GM12878 (cell line): ENCODE measurements at regions not wholly inside any gene's neighbourhood (a gene's known extent, or its start where the extent isn't known, plus 50 kb on each side); places are given as distances from the start of the nearest gene placed in this dataset.

Experiments used
- ATAC-seq: fragments of 200-7000 bp; cut with Tn5 transposase; 3 replicates; pipeline ENCODE4 v1.9.1; 2020; ENCODE audit warnings: mild to moderate bottlenecking, moderate library complexity
- BruUV-seq: library from RNA; stranded (reverse); fragments of 400-500 nt; replicated peaks from 2 replicates; lab custom pipeline; 2021; lab: Mats Ljungman, UMichigan
- CTCF ChIA-PET: fragments of 300-600 bp; sonication (Branson Sonifier 250); formaldehyde crosslinking; extraction: SDS; loops from one replicate; lab custom pipeline; 2021; ENCODE audit warnings: inconsistent platforms; lab: Yijun Ruan, JAX
- POLR2A ChIA-PET: fragments of 350-600 bp; formaldehyde crosslinking; extraction: SDS; loops from one replicate; lab custom pipeline; 2021; ENCODE audit warnings: inconsistent platforms; lab: Charles Lee
- RAD21 ChIA-PET: fragments of 300-600 bp; sonication (Branson Sonifier 250); formaldehyde crosslinking; loops from one replicate; lab custom pipeline; 2023; ENCODE audit warnings: antibody characterized with exemption; ENCODE audit not compliant: unreplicated experiment; lab: Charles Lee
- SMC1A ChIA-PET: fragments of 300-600 bp; sonication (Branson Sonifier 250); formaldehyde crosslinking; loops from one replicate; lab custom pipeline; 2023; ENCODE audit not compliant: unreplicated experiment, uncharacterized antibody; lab: Charles Lee
- DNase-seq: peaks from one replicate; pipeline ENCODE4 v3.0.0-alpha.2; 2011; ENCODE audit warnings: low read depth, low spot score
- FAIRE-seq: peaks from 3 replicates; lab custom pipeline; 2011; peaks lifted over from hg19 to GRCh38; lab: Jason Lieb, UNC
- H2AFZ ChIP-seq: 2 replicates; pipeline ENCODE4 v1.6.0; 2011; ENCODE audit warnings: low read depth, low read length, control low read depth; ENCODE audit not compliant: control insufficient read depth
- H3K27ac ChIP-seq: 2 replicates; pipeline ENCODE4 v1.5.1; 2011; ENCODE audit warnings: control low read depth; ENCODE audit not compliant: control insufficient read depth, insufficient read depth
- H3K27me3 ChIP-seq, 2 experiments: replicated peaks in 1 of 2; 2 replicates each; pipeline versions ENCODE4 v1.6.0 to v1.6.1; 2011; ENCODE audit warnings: low read length in 1 of 2; ENCODE audit not compliant: control insufficient read depth in 2 of 2, insufficient read depth in 2 of 2
- H3K36me3 ChIP-seq, 2 experiments: 2 replicates each; pipeline ENCODE4 v1.5.1; 2011; ENCODE audit warnings: low read length in 1 of 2; ENCODE audit not compliant: control insufficient read depth in 2 of 2, insufficient read depth in 2 of 2
- H3K4me1 ChIP-seq: 2 replicates; pipeline ENCODE4 v1.6.1; 2011; ENCODE audit warnings: mild to moderate bottlenecking, low read length, moderate library complexity, mixed read lengths; ENCODE audit not compliant: control insufficient read depth, insufficient read depth
- H3K4me2 ChIP-seq: 2 replicates; pipeline ENCODE4 v1.6.0; 2011; ENCODE audit warnings: control low read depth; ENCODE audit not compliant: control insufficient read depth, insufficient read depth
- H3K4me3 ChIP-seq: fragments of 200-600 bp; sonication (generic); 2 replicates; pipeline ENCODE4 v1.5.1; 2016
- H3K79me2 ChIP-seq: 2 replicates; pipeline ENCODE4 v1.6.0; 2011; ENCODE audit warnings: low read length; ENCODE audit not compliant: control insufficient read depth, insufficient read depth
- H3K9ac ChIP-seq: 2 replicates; pipeline ENCODE4 v1.8.0; 2011; ENCODE audit warnings: low read length, control low read depth, mixed read lengths; ENCODE audit not compliant: control insufficient read depth, insufficient read depth
- H3K9me3 ChIP-seq: replicated peaks from 3 replicates; pipeline ENCODE4 v1.5.1; 2011; ENCODE audit warnings: mild to moderate bottlenecking, low read length; ENCODE audit not compliant: control insufficient read depth, insufficient read depth
- H4K20me1 ChIP-seq: 2 replicates; pipeline ENCODE4 v1.6.0; 2011; ENCODE audit not compliant: control insufficient read depth, insufficient read depth
- BACH1 ChIP-seq: fragments of 450-650 bp; IDR thresholded peaks from 2 replicates; pipeline ENCODE4 v1.6.1; 2017; ENCODE audit warnings: mild to moderate bottlenecking, borderline replicate concordance
- EZH2 ChIP-seq: IDR thresholded peaks from 2 replicates; pipeline ENCODE4 v1.6.1; 2012; ENCODE audit warnings: low read depth, mild to moderate bottlenecking, control low read depth, inconsistent platforms, low read length, borderline replicate concordance; ENCODE audit not compliant: control insufficient read depth
- HDAC6 ChIP-seq: fragments of 200-600 bp; sonication (generic); IDR thresholded peaks from one replicate; pipeline ENCODE4 v1.8.0; 2017; ENCODE audit warnings: antibody characterized with exemption; ENCODE audit not compliant: unreplicated experiment
- JUNB ChIP-seq: IDR thresholded peaks from 2 replicates; pipeline ENCODE4 v1.6.1; 2016; ENCODE audit warnings: antibody characterized with exemption, mild to moderate bottlenecking
- KDM1A ChIP-seq: fragments of 200-600 bp; sonication (generic); IDR thresholded peaks from 2 replicates; pipeline ENCODE4 v1.6.1; 2016; ENCODE audit warnings: borderline replicate concordance
- MEF2A ChIP-seq: IDR thresholded peaks from 2 replicates; pipeline ENCODE4 v1.6.1; 2011; ENCODE audit warnings: low read depth, mild to moderate bottlenecking, low read length, moderate library complexity; ENCODE audit not compliant: insufficient read depth
- NFIC ChIP-seq: IDR thresholded peaks from 2 replicates; pipeline ENCODE4 v1.6.1; 2012; ENCODE audit warnings: low read depth, mild to moderate bottlenecking, inconsistent platforms, low read length, moderate library complexity
- RAD51 ChIP-seq: fragments of 450-650 bp; IDR thresholded peaks from 2 replicates; pipeline ENCODE4 v1.6.1; 2016; ENCODE audit warnings: moderate library complexity, mild to moderate bottlenecking, inconsistent platforms
- SIN3A ChIP-seq: IDR thresholded peaks from 2 replicates; pipeline ENCODE4 v1.6.1; 2012; ENCODE audit warnings: low read depth, low read length, improper control_type of control experiment
- SUZ12 ChIP-seq: fragments of 200-600 bp; sonication (generic); IDR thresholded peaks from one replicate; pipeline ENCODE4 v1.6.1; 2018; ENCODE audit warnings: antibody characterized with exemption, mild to moderate bottlenecking; ENCODE audit not compliant: unreplicated experiment
- ZNF622 ChIP-seq: fragments of 450-650 bp; IDR thresholded peaks from 2 replicates; pipeline ENCODE4 v1.6.1; 2017; ENCODE audit warnings: mild to moderate bottlenecking, inconsistent platforms
- in situ Hi-C: fragments of 300-500 bp; cut with MboI; formaldehyde crosslinking; loops from 9 replicates; pipeline ENCODE4 v1.14.3; 2018; ENCODE audit warnings: mixed read lengths
- intact Hi-C: fragments of 100-400 bp; cut with micrococcal nuclease; formaldehyde crosslinking; loops from one replicate; pipeline ENCODE4 v1.14.2; 2022; ENCODE audit not compliant: unreplicated experiment
- TF ChIP-seq, protein P1 (sequence below): IDR thresholded peaks from 2 replicates; pipeline ENCODE4 v1.6.1; 2012; ENCODE audit warnings: low read depth, low read length, improper control_type of control experiment
- TF ChIP-seq, protein P2 (sequence below): fragments of 450-650 bp; formaldehyde crosslinking; IDR thresholded peaks from 2 replicates; pipeline ENCODE4 v1.4.0; 2020; ENCODE audit warnings: mild to moderate bottlenecking, moderate library complexity

DNA sequence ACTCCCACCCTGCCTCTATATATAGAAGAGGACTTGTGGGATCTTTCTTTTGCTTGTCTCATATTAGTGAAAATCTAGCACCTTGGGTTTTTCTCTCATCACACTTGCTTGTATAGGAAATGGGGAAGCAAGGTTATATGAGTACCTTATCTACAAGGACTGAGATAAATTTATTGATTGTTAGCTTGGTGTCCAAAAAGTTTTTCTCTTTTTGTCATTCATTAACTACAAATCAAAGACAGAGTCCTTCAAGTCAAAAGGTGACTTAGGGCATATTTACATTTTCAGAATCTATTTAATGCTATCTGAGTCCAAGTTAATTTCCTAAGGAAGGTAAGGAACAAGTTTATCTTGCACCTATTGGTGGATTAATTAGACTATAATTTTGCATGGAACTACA, 92.7 kb downstream of the SNAPC1 start:
- intact Hi-C loops (no loop called here), in situ Hi-C loops (no loop called here)
- Histone ChIP-seq H3K4me1 (no peaks in the 10 kb centered on the region), H3K27me3 (no peaks in the 10 kb centered on the region), H3K4me2 (no peak overlapping the region), H3K9me3 (no peaks in the 10 kb centered on the region), H3K4me3 (no peak overlapping the region), H3K79me2 (no peaks in the 10 kb centered on the region), H3K27ac (no peak overlapping the region), H2AFZ (no peak overlapping the region), H4K20me1 (no peaks in the 10 kb centered on the region), H3K9ac (no peak overlapping the region), H3K36me3 (no peaks in the 10 kb centered on the region)
- ChIA-PET SMC1A (no interaction called here), CTCF (no interaction called here), POLR2A (no interaction called here), RAD21 (no interaction called here)
- no peak for DNase-seq
- BruUV-seq = no TSS peak
- FAIRE-seq = no peak
- TF ChIP-seq, protein P1, sequence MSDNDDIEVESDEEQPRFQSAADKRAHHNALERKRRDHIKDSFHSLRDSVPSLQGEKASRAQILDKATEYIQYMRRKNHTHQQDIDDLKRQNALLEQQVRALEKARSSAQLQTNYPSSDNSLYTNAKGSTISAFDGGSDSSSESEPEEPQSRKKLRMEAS = no peak
- TF ChIP-seq HDAC6 (no peak), ZNF622 (no peak), SUZ12 (no peak), EZH2 (no peak), SIN3A (no peak), BACH1 (no peak), KDM1A (no peak), MEF2A (no peak), RAD51 (no peak), JUNB (no peak), NFIC (no peak)
- TF ChIP-seq, protein P2, sequence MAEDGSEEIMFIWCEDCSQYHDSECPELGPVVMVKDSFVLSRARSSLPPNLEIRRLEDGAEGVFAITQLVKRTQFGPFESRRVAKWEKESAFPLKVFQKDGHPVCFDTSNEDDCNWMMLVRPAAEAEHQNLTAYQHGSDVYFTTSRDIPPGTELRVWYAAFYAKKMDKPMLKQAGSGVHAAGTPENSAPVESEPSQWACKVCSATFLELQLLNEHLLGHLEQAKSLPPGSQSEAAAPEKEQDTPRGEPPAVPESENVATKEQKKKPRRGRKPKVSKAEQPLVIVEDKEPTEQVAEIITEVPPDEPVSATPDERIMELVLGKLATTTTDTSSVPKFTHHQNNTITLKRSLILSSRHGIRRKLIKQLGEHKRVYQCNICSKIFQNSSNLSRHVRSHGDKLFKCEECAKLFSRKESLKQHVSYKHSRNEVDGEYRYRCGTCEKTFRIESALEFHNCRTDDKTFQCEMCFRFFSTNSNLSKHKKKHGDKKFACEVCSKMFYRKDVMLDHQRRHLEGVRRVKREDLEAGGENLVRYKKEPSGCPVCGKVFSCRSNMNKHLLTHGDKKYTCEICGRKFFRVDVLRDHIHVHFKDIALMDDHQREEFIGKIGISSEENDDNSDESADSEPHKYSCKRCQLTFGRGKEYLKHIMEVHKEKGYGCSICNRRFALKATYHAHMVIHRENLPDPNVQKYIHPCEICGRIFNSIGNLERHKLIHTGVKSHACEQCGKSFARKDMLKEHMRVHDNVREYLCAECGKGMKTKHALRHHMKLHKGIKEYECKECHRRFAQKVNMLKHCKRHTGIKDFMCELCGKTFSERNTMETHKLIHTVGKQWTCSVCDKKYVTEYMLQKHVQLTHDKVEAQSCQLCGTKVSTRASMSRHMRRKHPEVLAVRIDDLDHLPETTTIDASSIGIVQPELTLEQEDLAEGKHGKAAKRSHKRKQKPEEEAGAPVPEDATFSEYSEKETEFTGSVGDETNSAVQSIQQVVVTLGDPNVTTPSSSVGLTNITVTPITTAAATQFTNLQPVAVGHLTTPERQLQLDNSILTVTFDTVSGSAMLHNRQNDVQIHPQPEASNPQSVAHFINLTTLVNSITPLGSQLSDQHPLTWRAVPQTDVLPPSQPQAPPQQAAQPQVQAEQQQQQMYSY (CRISPR knock-in tag) = no peak
- no peak for ATAC-seq
